T-helper 1 cell treated with Interleukin-12 subunit alpha and Interleukin-12 subunit beta and Interleukin-4 antibody, amounts not matched to agents 30 μg/mL and 1 μg/mL, for 36 hours (primary cell): ENCODE measurements at regions not wholly inside any gene's neighbourhood (a gene's known extent, or its start where the extent isn't known, plus 50 kb on each side); places are given as distances from the start of the nearest gene placed in this dataset.

Experiments used
- H3K27ac Mint-ChIP-seq: one replicate; pipeline ENCODE4 v1.8.0; 2021; ENCODE audit warnings: mild to moderate bottlenecking, mixed read lengths
- H3K27me3 Mint-ChIP-seq: one replicate; pipeline ENCODE4 v1.8.0; 2021; ENCODE audit warnings: low read depth, mixed read lengths
- H3K36me3 Mint-ChIP-seq: one replicate; pipeline ENCODE4 v1.8.0; 2021; ENCODE audit warnings: low read depth, mixed read lengths
- H3K4me1 Mint-ChIP-seq: one replicate; pipeline ENCODE4 v1.8.0; 2021; ENCODE audit warnings: low read depth, mixed read lengths
- H3K4me3 Mint-ChIP-seq: one replicate; pipeline ENCODE4 v1.8.0; 2021; ENCODE audit warnings: mild to moderate bottlenecking, moderate library complexity, mixed read lengths
- H3K9me3 Mint-ChIP-seq: one replicate; pipeline ENCODE4 v1.8.0; 2021; ENCODE audit warnings: mixed read lengths

- H3K27me3 Mint-ChIP-seq = no peaks in the 10 kb centered on the region
- H3K36me3 Mint-ChIP-seq = no peaks in the 10 kb centered on the region
- no peak overlapping the region for H3K27ac Mint-ChIP-seq
- H3K4me3 Mint-ChIP-seq = no peak overlapping the region
- H3K9me3 Mint-ChIP-seq = no peaks in the 10 kb centered on the region
- no peaks in the 10 kb centered on the region for H3K4me1 Mint-ChIP-seq
These were observed 135.6 kb upstream of the CST7 start for GRCh38 chr20:24813496-24813895.

- Mint-ChIP-seq H3K27me3 (no peaks in the 10 kb centered on the region), H3K4me1 (no peaks in the 10 kb centered on the region), H3K4me3 (no peak overlapping the region), H3K36me3 (no peaks in the 10 kb centered on the region), H3K27ac (no peak overlapping the region), H3K9me3 (no peaks in the 10 kb centered on the region)
These were observed 135.1 kb upstream of the CST7 start for GRCh38 chr20:24813936-24814335.

GRCh38 chr20:24814556-24815195 lies 134.4 kb upstream of the CST7 start:
- Mint-ChIP-seq H3K36me3 (no peaks in the 10 kb centered on the region), H3K27me3 (no peaks in the 10 kb centered on the region), H3K4me1 (no peaks in the 10 kb centered on the region), H3K4me3 (no peak overlapping the region), H3K27ac (no peak overlapping the region), H3K9me3 (no peaks in the 10 kb centered on the region)

GRCh38 chr20:24815196-24815815 lies 133.8 kb upstream of the CST7 start:
- Mint-ChIP-seq H3K36me3 (no peaks in the 10 kb centered on the region), H3K27ac (no peak overlapping the region)

GRCh38 chr20:24815931-24816330 lies 133.1 kb upstream of the CST7 start:
- H3K4me3 Mint-ChIP-seq = no peak overlapping the region
- H3K9me3 Mint-ChIP-seq = no peaks in the 10 kb centered on the region
- H3K4me1 Mint-ChIP-seq = no peaks in the 10 kb centered on the region
- H3K36me3 Mint-ChIP-seq = no peaks in the 10 kb centered on the region
- no peak overlapping the region for H3K27ac Mint-ChIP-seq
- no peaks in the 10 kb centered on the region for H3K27me3 Mint-ChIP-seq

More at GRCh38 chr20:24815196-24815815, 133.8 kb upstream of the CST7 start:
- no peaks in the 10 kb centered on the region for H3K9me3 Mint-ChIP-seq
- no peaks in the 10 kb centered on the region for H3K4me1 Mint-ChIP-seq
- H3K4me3 Mint-ChIP-seq = no peak overlapping the region
- H3K27me3 Mint-ChIP-seq = no peaks in the 10 kb centered on the region

GRCh38 chr20:24816431-24816830 lies 132.6 kb upstream of the CST7 start:
- no peaks in the 10 kb centered on the region for H3K4me1 Mint-ChIP-seq
- no peaks in the 10 kb centered on the region for H3K9me3 Mint-ChIP-seq
- no peak overlapping the region for H3K4me3 Mint-ChIP-seq
- H3K27ac Mint-ChIP-seq = no peak overlapping the region
- H3K36me3 Mint-ChIP-seq = no peaks in the 10 kb centered on the region
- H3K27me3 Mint-ChIP-seq = no peaks in the 10 kb centered on the region

- H3K9me3 Mint-ChIP-seq = no peaks in the 10 kb centered on the region
- no peaks in the 10 kb centered on the region for H3K36me3 Mint-ChIP-seq
- no peak overlapping the region for H3K4me3 Mint-ChIP-seq
- no peak overlapping the region for H3K27ac Mint-ChIP-seq
- H3K27me3 Mint-ChIP-seq = no peaks in the 10 kb centered on the region
- no peaks in the 10 kb centered on the region for H3K4me1 Mint-ChIP-seq
These were observed 132.2 kb upstream of the CST7 start for GRCh38 chr20:24816907-24817306.

GRCh38 chr20:24817351-24817750 lies 131.7 kb upstream of the CST7 start:
- Mint-ChIP-seq H3K4me3 (no peak overlapping the region), H3K27ac (no peak overlapping the region), H3K4me1 (no peaks in the 10 kb centered on the region), H3K36me3 (no peaks in the 10 kb centered on the region), H3K9me3 (no peaks in the 10 kb centered on the region), H3K27me3 (no peaks in the 10 kb centered on the region)

GRCh38 chr20:24818056-24818455 lies 131.0 kb upstream of the CST7 start:
- Mint-ChIP-seq H3K4me3 (no peak overlapping the region), H3K4me1 (no peaks in the 10 kb centered on the region), H3K36me3 (no peaks in the 10 kb centered on the region)

GRCh38 chr20:24819331-24819965 lies 129.6 kb upstream of the CST7 start:
- Mint-ChIP-seq H3K4me3 (no peak overlapping the region), H3K27ac (no peak overlapping the region), H3K36me3 (no peaks in the 10 kb centered on the region), H3K4me1 (no peaks in the 10 kb centered on the region), H3K9me3 (no peaks in the 10 kb centered on the region), H3K27me3 (no peaks in the 10 kb centered on the region)

More at GRCh38 chr20:24818056-24818455, 131.0 kb upstream of the CST7 start:
- Mint-ChIP-seq H3K27ac (no peak overlapping the region), H3K27me3 (no peaks in the 10 kb centered on the region), H3K9me3 (no peaks in the 10 kb centered on the region)

GRCh38 chr20:24820345-24820744 lies 128.7 kb upstream of the CST7 start:
- Mint-ChIP-seq H3K27me3 (no peaks in the 10 kb centered on the region), H3K9me3 (no peaks in the 10 kb centered on the region), H3K27ac (no peak overlapping the region), H3K4me1 (no peaks in the 10 kb centered on the region), H3K36me3 (no peaks in the 10 kb centered on the region), H3K4me3 (no peak overlapping the region)

GRCh38 chr20:24821391-24821790 lies 127.7 kb upstream of the CST7 start:
- Mint-ChIP-seq H3K9me3 (no peaks in the 10 kb centered on the region), H3K27ac (no peak overlapping the region), H3K36me3 (no peaks in the 10 kb centered on the region), H3K27me3 (no peaks in the 10 kb centered on the region), H3K4me1 (no peaks in the 10 kb centered on the region), H3K4me3 (no peak overlapping the region)

GRCh38 chr20:24823176-24823784 lies 125.8 kb upstream of the CST7 start:
- Mint-ChIP-seq H3K9me3 (no peaks in the 10 kb centered on the region), H3K27me3 (no peaks in the 10 kb centered on the region), H3K27ac (no peak overlapping the region), H3K4me1 (no peaks in the 10 kb centered on the region), H3K4me3 (no peak overlapping the region), H3K36me3 (no peaks in the 10 kb centered on the region)

- Mint-ChIP-seq H3K27ac (no peak overlapping the region), H3K27me3 (no peaks in the 10 kb centered on the region), H3K4me1 (no peaks in the 10 kb centered on the region), H3K9me3 (no peaks in the 10 kb centered on the region), H3K36me3 (no peaks in the 10 kb centered on the region), H3K4me3 (no peak overlapping the region)
These were observed 124.9 kb upstream of the CST7 start for GRCh38 chr20:24823989-24824693.
